MCF 10A (cell line): ENCODE measurements at regions not wholly inside any gene's neighbourhood (a gene's known extent, or its start where the extent isn't known, plus 50 kb on each side); places are given as distances from the start of the nearest gene placed in this dataset.

Experiments
- BruUV-seq: library from RNA; stranded (reverse); fragments of 400-500 nt; replicated peaks from 2 replicates; lab custom pipeline; 2021; lab: Mats Ljungman, UMichigan
- CTCF ChIA-PET: fragments of 300-600 bp; sonication (Branson Sonifier 250); formaldehyde crosslinking; extraction: SDS; loops from one replicate; lab custom pipeline; 2021; ENCODE audit warnings: antibody characterized with exemption, inconsistent platforms; lab: Yijun Ruan, JAX
- POLR2A ChIA-PET: fragments of 300-600, 350-650 bp; sonication (Branson Sonifier 250); formaldehyde crosslinking; extraction: SDS; loops from one replicate; lab custom pipeline; 2020; ENCODE audit warnings: antibody characterized with exemption, inconsistent platforms; lab: Yijun Ruan, JAX
- DNase-seq: peaks from one replicate; pipeline ENCODE4 v3.0.0-alpha.2; 2018; ENCODE audit not compliant: unreplicated experiment
- H3K27ac Mint-ChIP-seq: one replicate; pipeline ENCODE4 v1.8.0; 2022; ENCODE audit warnings: mild to moderate bottlenecking, low read depth, mixed read lengths; ENCODE audit not compliant: unreplicated experiment
- H3K27me3 Mint-ChIP-seq: one replicate; pipeline ENCODE4 v1.8.0; 2022; ENCODE audit warnings: mixed read lengths; ENCODE audit not compliant: insufficient read depth, unreplicated experiment
- H3K36me3 Mint-ChIP-seq: one replicate; pipeline ENCODE4 v1.8.0; 2022; ENCODE audit warnings: mild to moderate bottlenecking, moderate library complexity, mixed read lengths; ENCODE audit not compliant: insufficient read depth, unreplicated experiment
- H3K4me1 Mint-ChIP-seq: one replicate; pipeline ENCODE4 v1.8.0; 2022; ENCODE audit warnings: mixed read lengths; ENCODE audit not compliant: insufficient read depth, unreplicated experiment
- H3K4me3 Mint-ChIP-seq: one replicate; pipeline ENCODE4 v1.8.0; 2022; ENCODE audit warnings: mild to moderate bottlenecking, moderate library complexity, mixed read lengths; ENCODE audit not compliant: unreplicated experiment
- H3K9me3 Mint-ChIP-seq: one replicate; pipeline ENCODE4 v1.8.0; 2022; ENCODE audit warnings: mixed read lengths; ENCODE audit not compliant: unreplicated experiment
- CTCF ChIP-seq: fragments of 200-600 bp; IDR thresholded peaks from one replicate; pipeline ENCODE4 v1.8.0; 2022; ENCODE audit warnings: antibody characterized with exemption, mild to moderate bottlenecking; ENCODE audit not compliant: unreplicated experiment
- intact Hi-C: fragments of 100-400 bp; cut with micrococcal nuclease; formaldehyde crosslinking; loops from 2 replicates; pipeline ENCODE4 v1.14.1; 2022

- no TSS peak for BruUV-seq
- POLR2A ChIA-PET, result no interaction called here
Measured at GRCh38 chrX:6810776-6811175, 275.9 kb upstream of the VCX3A start.

GRCh38 chrX:6803607-6804006 is 268.7 kb upstream of the VCX3A start:
- Mint-ChIP-seq H3K9me3 (peaks cover 35% of the 10 kb centered on the region), H3K27me3 (no peaks in the 10 kb centered on the region), H3K4me3 (no peak overlapping the region), H3K36me3 (no peaks in the 10 kb centered on the region), H3K27ac (no peak overlapping the region), H3K4me1 (no peaks in the 10 kb centered on the region)
- BruUV-seq, result no TSS peak
- no peak for TF ChIP-seq CTCF
- DNase-seq, result no peak
- POLR2A ChIA-PET, result no interaction called here
- CTCF ChIA-PET, result no interaction called here
- intact Hi-C loops, result no loop called here

More at GRCh38 chrX:6810776-6811175, 275.9 kb upstream of the VCX3A start:
- DNase-seq, result no peak
- CTCF ChIA-PET, result no interaction called here
- intact Hi-C loops, result no loop called here
- TF ChIP-seq CTCF, result no peak
- no peak overlapping the region for H3K4me3 Mint-ChIP-seq
- no peaks in the 10 kb centered on the region for H3K27me3 Mint-ChIP-seq
- peaks cover 33% of the 10 kb centered on the region for H3K9me3 Mint-ChIP-seq
- H3K36me3 Mint-ChIP-seq, result no peaks in the 10 kb centered on the region
- no peak overlapping the region for H3K27ac Mint-ChIP-seq
- H3K4me1 Mint-ChIP-seq, result no peaks in the 10 kb centered on the region

- POLR2A ChIA-PET, result no interaction called here
- BruUV-seq, result no TSS peak
- intact Hi-C loops, result no loop called here
Measured at GRCh38 chrX:6793000-6793399, 258.1 kb upstream of the VCX3A start.

GRCh38 chrX:6783912-6784311 is 249.0 kb upstream of the VCX3A start:
- H3K27me3 Mint-ChIP-seq, result no peaks in the 10 kb centered on the region
- no TSS peak for BruUV-seq
- ChIA-PET POLR2A (no interaction called here), CTCF (no interaction called here)
- TF ChIP-seq CTCF, result no peak
- no peaks in the 10 kb centered on the region for H3K4me1 Mint-ChIP-seq
- H3K27ac Mint-ChIP-seq, result no peak overlapping the region
- H3K9me3 Mint-ChIP-seq, result peaks cover 39% of the 10 kb centered on the region
- H3K4me3 Mint-ChIP-seq, result no peak overlapping the region
- H3K36me3 Mint-ChIP-seq, result no peaks in the 10 kb centered on the region
- intact Hi-C loops, result no loop called here
- DNase-seq, result no peak

More at GRCh38 chrX:6793000-6793399, 258.1 kb upstream of the VCX3A start:
- TF ChIP-seq CTCF, result no peak
- Mint-ChIP-seq H3K27me3 (no peaks in the 10 kb centered on the region), H3K9me3 (peaks cover 46% of the 10 kb centered on the region), H3K27ac (no peak overlapping the region), H3K4me3 (no peak overlapping the region), H3K36me3 (no peaks in the 10 kb centered on the region), H3K4me1 (no peaks in the 10 kb centered on the region)
- no peak for DNase-seq
- CTCF ChIA-PET, result interaction anchor here (0.6 kb wide), 1 partner anchor 1132 kb away, joined by 3 read pairs; no protein-coding TSS in a partner anchor
